GM19240 (cell line): ENCODE measurements at regions not wholly inside any gene's neighbourhood (a gene's known extent, or its start where the extent isn't known, plus 50 kb on each side); places are given as distances from the start of the nearest gene placed in this dataset.

Experiments used
- DNase-seq: peaks from one replicate; pipeline ENCODE4 v3.0.0; 2011; ENCODE audit warnings: low spot score; ENCODE audit not compliant: insufficient read length

- no peak for DNase-seq
Observed at GRCh38 chr18:77517901-77518300, 268.3 kb downstream of the GALR1 start.

GRCh38 chr18:77520767-77521166, 271.1 kb downstream of the GALR1 start:
- no peak for DNase-seq

- no peak for DNase-seq
Observed at GRCh38 chr18:77522051-77522675, 272.5 kb downstream of the GALR1 start.

- no peak for DNase-seq
Observed at GRCh38 chr18:77524909-77525308, 275.3 kb downstream of the GALR1 start.

- DNase-seq, result no peak
Observed at GRCh38 chr18:77526962-77527361, 277.3 kb downstream of the GALR1 start.

- DNase-seq, result no peak
Observed at GRCh38 chr18:77528872-77529271, 279.2 kb downstream of the GALR1 start.

- no peak for DNase-seq
Observed at GRCh38 chr18:77529492-77530176, 280.0 kb downstream of the GALR1 start.

GRCh38 chr18:77530732-77531131, 281.1 kb downstream of the GALR1 start:
- DNase-seq, result no peak

GRCh38 chr18:77539860-77540259, 290.2 kb downstream of the GALR1 start:
- DNase-seq, result no peak

GRCh38 chr18:77544792-77545191, 295.1 kb downstream of the GALR1 start:
- DNase-seq, result no peak

- no peak for DNase-seq
Observed at GRCh38 chr18:77547757-77548156, 298.1 kb downstream of the GALR1 start.

GRCh38 chr18:77548790-77549420, 299.3 kb downstream of the GALR1 start:
- DNase-seq, result no peak

GRCh38 chr18:77550625-77551024, 301.0 kb downstream of the GALR1 start:
- DNase-seq, result no peak

GRCh38 chr18:77551055-77551454, 301.4 kb downstream of the GALR1 start:
- no peak for DNase-seq

GRCh38 chr18:77552945-77553344, 303.3 kb downstream of the GALR1 start:
- no peak for DNase-seq

GRCh38 chr18:77554061-77554460, 304.4 kb downstream of the GALR1 start:
- DNase-seq, result no peak

- no peak for DNase-seq
Observed at GRCh38 chr18:77557046-77557587, 307.5 kb downstream of the GALR1 start.

GRCh38 chr18:77559274-77559910, 309.7 kb downstream of the GALR1 start:
- no peak for DNase-seq

GRCh38 chr18:77560341-77560992, 310.8 kb downstream of the GALR1 start:
- DNase-seq, result no peak

- no peak for DNase-seq
Observed at GRCh38 chr18:77566604-77567003, 317.0 kb downstream of the GALR1 start.

- DNase-seq, result no peak
Observed at GRCh38 chr18:77567205-77567604, 317.6 kb downstream of the GALR1 start.
